Upper lobe of left lung (tissue), 6 donors: ENCODE measurements at regions not wholly inside any gene's neighbourhood (a gene's known extent, or its start where the extent isn't known, plus 50 kb on each side); places are given as distances from the start of the nearest gene placed in this dataset.

Experiments
- ATAC-seq, 2 donors: fragments of 200-7000 bp; cut with Tn5 transposase; one replicate each; pipeline ENCODE4 v1.9.1; 2022; ENCODE audit warnings: mild to moderate bottlenecking in 2 of 2, moderate library complexity in 2 of 2; ENCODE audit not compliant: low FRiP score in 2 of 2
- DNase-seq, 2 donors: peaks; one replicate each; pipeline ENCODE4 v3.0.0-alpha.2; 2019 to 2020
- H3K27ac ChIP-seq, 4 donors: fragments of 200-600 bp; sonication (generic); one replicate each; pipeline ENCODE4 v1.5.1; 2016 to 2019
- H3K27me3 ChIP-seq, 4 donors: fragments of 200-600 bp; sonication (generic); one replicate each; pipeline ENCODE4 v1.5.1; 2017 to 2019
- H3K36me3 ChIP-seq, 4 donors: fragments of 200-600 bp; sonication (generic); one replicate each; pipeline ENCODE4 v1.5.1; 2016 to 2019
- H3K4me1 ChIP-seq, 4 donors: fragments of 200-600 bp; sonication (generic); one replicate each; pipeline ENCODE4 v1.5.1; 2018 to 2019
- H3K4me3 ChIP-seq, 4 donors: fragments of 200-600 bp; sonication (generic); one replicate each; pipeline ENCODE4 v1.5.1; 2017 to 2019; ENCODE audit warnings: mild to moderate bottlenecking in 2 of 4, moderate library complexity in 1 of 4
- H3K9me3 ChIP-seq, 4 donors: fragments of 200-600 bp; sonication (generic); one replicate each; pipeline ENCODE4 v1.5.1; 2018 to 2019
- EP300 ChIP-seq, 4 donors: sonication (generic); formaldehyde crosslinking; IDR thresholded peaks; one replicate each; pipeline ENCODE4 v1.5.1; 2017; ENCODE audit warnings: antibody characterized with exemption in 4 of 4, control low read depth in 2 of 4
- POLR2A ChIP-seq, 4 donors: fragments of 450-650 bp; IDR thresholded peaks; one replicate each; pipeline ENCODE4 v1.5.1; 2016 to 2017; ENCODE audit warnings: antibody characterized with exemption in 4 of 4, mild to moderate bottlenecking in 2 of 4
- POLR2AphosphoS5 ChIP-seq, 2 donors: sonication (generic); formaldehyde crosslinking; IDR thresholded peaks; one replicate each; pipeline ENCODE4 v1.5.1; 2017; ENCODE audit warnings: antibody characterized with exemption in 2 of 2
- WGBS, 2 donors: methylation state at CpG; one replicate each; pipeline ENCODE4 v1.1.5; 2017 to 2018; 5-methylcytosine and 5-hydroxymethylcytosine counted together
- TF ChIP-seq, protein P1 (sequence below), 6 experiments: fragments of 450-650 bp in 4 of 6; fragments of 200-600 bp in 2 of 6; sonication (generic) in 2 of 6; IDR thresholded peaks; one replicate each; pipeline ENCODE4 v1.5.1; 2016 to 2019; ENCODE audit warnings: antibody characterized with exemption in 6 of 6
- donor health status: DM: no; HTN: no; CAD: no; lungs with moderate emphysema.
- donor health status: DM: no; HTN: yes; CAD: no; lungs with severe emphysema.

DNA sequence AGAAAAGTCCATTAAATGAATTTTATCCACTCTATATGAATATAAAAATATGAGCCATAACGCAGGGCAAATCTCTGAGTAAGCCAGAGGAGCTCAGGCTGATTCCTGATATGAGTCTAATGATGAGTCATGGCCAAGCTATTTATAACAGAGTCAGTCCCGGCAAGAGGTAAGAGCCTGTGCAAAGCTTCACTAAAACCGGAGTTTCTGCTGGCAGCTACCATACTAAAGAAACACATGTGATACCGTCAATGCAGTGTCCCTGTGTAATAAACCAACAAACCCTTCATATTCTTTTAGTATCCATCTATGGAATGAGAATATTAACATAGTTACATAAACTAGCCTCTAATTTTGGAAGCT is 319.4 kb downstream of the KCNC2 start:
- no peaks in the 10 kb centered on the region for H3K4me1 ChIP-seq
- no peaks in the 10 kb centered on the region for H3K36me3 ChIP-seq
- DNase-seq, result peak in 1 of 2 donors; percentile 32
- H3K9me3 ChIP-seq, result no peaks in the 10 kb centered on the region
- H3K27me3 ChIP-seq, result no peaks in the 10 kb centered on the region
- 29 to 41% methylated on average over 4 of the region's 4 CpGs for WGBS, 2 donors
- TF ChIP-seq POLR2A (IDR thresholded peaks at IDR 0.05), result no peak
- TF ChIP-seq, protein P1, sequence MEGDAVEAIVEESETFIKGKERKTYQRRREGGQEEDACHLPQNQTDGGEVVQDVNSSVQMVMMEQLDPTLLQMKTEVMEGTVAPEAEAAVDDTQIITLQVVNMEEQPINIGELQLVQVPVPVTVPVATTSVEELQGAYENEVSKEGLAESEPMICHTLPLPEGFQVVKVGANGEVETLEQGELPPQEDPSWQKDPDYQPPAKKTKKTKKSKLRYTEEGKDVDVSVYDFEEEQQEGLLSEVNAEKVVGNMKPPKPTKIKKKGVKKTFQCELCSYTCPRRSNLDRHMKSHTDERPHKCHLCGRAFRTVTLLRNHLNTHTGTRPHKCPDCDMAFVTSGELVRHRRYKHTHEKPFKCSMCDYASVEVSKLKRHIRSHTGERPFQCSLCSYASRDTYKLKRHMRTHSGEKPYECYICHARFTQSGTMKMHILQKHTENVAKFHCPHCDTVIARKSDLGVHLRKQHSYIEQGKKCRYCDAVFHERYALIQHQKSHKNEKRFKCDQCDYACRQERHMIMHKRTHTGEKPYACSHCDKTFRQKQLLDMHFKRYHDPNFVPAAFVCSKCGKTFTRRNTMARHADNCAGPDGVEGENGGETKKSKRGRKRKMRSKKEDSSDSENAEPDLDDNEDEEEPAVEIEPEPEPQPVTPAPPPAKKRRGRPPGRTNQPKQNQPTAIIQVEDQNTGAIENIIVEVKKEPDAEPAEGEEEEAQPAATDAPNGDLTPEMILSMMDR (IDR thresholded peaks at IDR 0.05), result no peak
- no peak for TF ChIP-seq POLR2AphosphoS5 (IDR thresholded peaks at IDR 0.05)
- TF ChIP-seq EP300 (IDR thresholded peaks at IDR 0.05), result no peak
- peak; percentile 73 to 83 for ATAC-seq
- no peak overlapping the region for H3K4me3 ChIP-seq
- H3K27ac ChIP-seq, result no peak overlapping the region

DNA sequence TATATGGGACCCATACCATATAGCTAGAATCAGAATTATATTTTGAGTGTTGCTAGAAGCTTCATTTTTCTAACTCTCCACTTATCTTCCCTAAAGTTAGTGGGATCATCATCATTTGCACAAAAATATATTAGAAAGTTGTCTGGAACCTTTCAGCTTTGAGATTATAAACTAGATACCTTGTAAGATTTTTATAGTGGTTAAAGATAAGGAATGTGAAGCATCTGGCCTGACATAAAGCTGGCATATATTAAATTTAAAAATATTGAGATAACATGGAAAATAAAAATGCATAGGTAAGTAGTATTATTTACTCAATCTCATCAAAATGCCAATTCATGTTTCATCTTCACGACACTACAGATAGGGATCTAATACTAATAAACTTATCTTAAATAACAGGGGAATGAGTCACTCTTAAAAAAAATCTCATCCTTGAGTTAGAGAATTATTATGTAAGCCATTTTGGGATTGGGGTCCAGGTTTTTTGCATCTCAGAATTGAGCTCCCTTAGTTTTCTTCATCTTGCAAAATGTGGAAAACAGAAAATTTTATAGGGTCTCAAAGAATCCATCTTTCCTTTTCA is 318.5 kb downstream of the KCNC2 start:
- H3K4me1 ChIP-seq, result no peaks in the 10 kb centered on the region
- no peak overlapping the region for H3K27ac ChIP-seq
- ATAC-seq (no peak), DNase-seq (no peak)
- H3K4me3 ChIP-seq, result no peak overlapping the region
- no peaks in the 10 kb centered on the region for H3K36me3 ChIP-seq
- no peaks in the 10 kb centered on the region for H3K9me3 ChIP-seq
- no peak for TF ChIP-seq EP300 (IDR thresholded peaks at IDR 0.05)
- no peak for TF ChIP-seq POLR2AphosphoS5 (IDR thresholded peaks at IDR 0.05)
- TF ChIP-seq, protein P1 (IDR thresholded peaks at IDR 0.05), result no peak
- TF ChIP-seq POLR2A (IDR thresholded peaks at IDR 0.05), result no peak
- WGBS, 2 donors, result 55 to 58% methylated on average over 1 of the region's 1 CpG
- no peaks in the 10 kb centered on the region for H3K27me3 ChIP-seq

DNA sequence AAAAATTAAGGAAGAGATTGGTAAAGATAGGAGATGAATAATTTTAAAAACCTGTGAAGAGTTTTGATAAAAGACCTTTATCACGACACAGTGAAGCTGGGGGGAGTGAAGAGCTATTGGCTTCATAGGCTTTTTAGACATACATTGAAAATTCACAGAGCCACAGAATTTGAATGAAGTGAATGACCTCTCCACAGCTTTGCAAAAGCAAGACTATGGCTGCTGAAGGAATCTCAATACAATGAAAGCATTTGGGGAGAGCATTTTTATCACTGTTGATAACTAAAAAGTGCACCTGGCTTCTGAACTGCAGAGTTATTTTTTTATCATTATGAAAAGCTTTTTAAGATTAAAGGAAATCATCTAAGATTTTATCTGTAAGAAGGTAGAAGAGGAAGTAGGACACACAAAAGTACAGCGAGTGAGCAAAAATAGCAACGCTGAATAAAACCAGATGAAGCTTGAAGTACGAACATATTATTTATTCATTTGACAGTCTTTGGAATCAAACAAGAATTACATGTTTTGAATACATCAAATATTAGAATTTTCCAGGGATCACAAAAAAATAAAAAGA is 317.5 kb downstream of the KCNC2 start:
- Histone ChIP-seq H3K36me3 (no peaks in the 10 kb centered on the region), H3K4me1 (no peaks in the 10 kb centered on the region), H3K27ac (no peak overlapping the region), H3K4me3 (no peak overlapping the region), H3K9me3 (no peaks in the 10 kb centered on the region), H3K27me3 (no peaks in the 10 kb centered on the region)
- ATAC-seq (no peak), DNase-seq (no peak)
- TF ChIP-seq POLR2AphosphoS5 (IDR thresholded peaks at IDR 0.05), result no peak
- TF ChIP-seq, protein P1 (IDR thresholded peaks at IDR 0.05), result no peak
- TF ChIP-seq EP300 (IDR thresholded peaks at IDR 0.05), result no peak
- TF ChIP-seq POLR2A (IDR thresholded peaks at IDR 0.05), result no peak
- 57 to 65% methylated on average over 4 of the region's 4 CpGs for WGBS, 2 donors

DNA sequence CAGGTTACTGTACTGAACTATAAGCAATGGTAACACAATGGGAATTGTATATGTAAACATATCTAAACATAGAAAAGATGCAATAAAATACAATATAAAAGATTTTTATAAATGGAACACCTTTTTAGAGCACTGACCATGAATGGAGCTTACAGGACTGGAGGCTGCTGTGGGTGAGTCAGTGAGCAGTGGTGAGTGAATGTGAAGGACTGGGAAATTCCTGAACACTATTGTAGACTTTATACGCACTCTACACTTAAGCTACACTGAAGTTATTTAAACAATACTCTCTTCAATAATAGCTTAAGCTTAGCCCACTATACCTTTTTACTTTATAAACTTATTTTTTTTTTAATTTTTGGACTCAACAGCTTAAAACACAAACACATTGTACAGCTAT is 313.5 kb downstream of the KCNC2 start:
- H3K4me3 ChIP-seq, result no peak overlapping the region
- no peaks in the 10 kb centered on the region for H3K4me1 ChIP-seq
- TF ChIP-seq POLR2A (IDR thresholded peaks at IDR 0.05) (no peak), EP300 (IDR thresholded peaks at IDR 0.05) (no peak), POLR2AphosphoS5 (IDR thresholded peaks at IDR 0.05) (no peak)
- TF ChIP-seq, protein P1 (IDR thresholded peaks at IDR 0.05), result no peak
- no peak for DNase-seq
- no peaks in the 10 kb centered on the region for H3K36me3 ChIP-seq
- no peak for ATAC-seq
- no peaks in the 10 kb centered on the region for H3K9me3 ChIP-seq
- no peaks in the 10 kb centered on the region for H3K27me3 ChIP-seq
- no peak overlapping the region for H3K27ac ChIP-seq
- 74 to 80% methylated on average over 1 of the region's 1 CpG for WGBS, 2 donors
